H9 (cell line): ENCODE measurements at regions not wholly inside any gene's neighbourhood (a gene's known extent, or its start where the extent isn't known, plus 50 kb on each side); places are given as distances from the start of the nearest gene placed in this dataset.
A peak's percentile ranks its signal among the peaks of the same experiment; 100 is the strongest.

ENCODE experiments used
- DNase-seq: peaks from one replicate; pipeline ENCODE4 v3.0.0-alpha.2; 2017
- H2AFZ ChIP-seq: one replicate; pipeline ENCODE4 v1.6.1; 2013; ENCODE audit warnings: mild to moderate bottlenecking, low read length, control low read depth, moderate library complexity
- H2AK5ac ChIP-seq: 2 replicates; pipeline ENCODE4 v1.6.1; 2013; ENCODE audit warnings: low read length, control low read depth, mixed read lengths; ENCODE audit not compliant: insufficient read length
- H2BK120ac ChIP-seq: one replicate; pipeline ENCODE4 v1.6.1; 2013; ENCODE audit warnings: low read depth, mild to moderate bottlenecking, low read length, control low read depth, inconsistent platforms; ENCODE audit not compliant: poor library complexity, severe bottlenecking
- H2BK12ac ChIP-seq: 2 replicates; pipeline ENCODE4 v1.6.1; 2013; ENCODE audit warnings: low read length, control low read depth, mixed read lengths, low read depth; ENCODE audit not compliant: insufficient read length
- H2BK15ac ChIP-seq: 2 replicates; pipeline ENCODE4 v1.6.1; 2013; ENCODE audit warnings: low read depth, low read length, control low read depth
- H2BK20ac ChIP-seq: one replicate; pipeline ENCODE4 v1.6.1; 2013; ENCODE audit warnings: low read depth, mild to moderate bottlenecking, low read length, control low read depth, inconsistent platforms; ENCODE audit not compliant: poor library complexity, severe bottlenecking
- H2BK5ac ChIP-seq: 2 replicates; pipeline ENCODE4 v1.6.1; 2013; ENCODE audit warnings: low read length, control low read depth, mixed read lengths; ENCODE audit not compliant: insufficient read length
- H3K14ac ChIP-seq: 2 replicates; pipeline ENCODE4 v1.6.1; 2013; ENCODE audit warnings: low read length, control low read depth; ENCODE audit not compliant: insufficient read depth
- H3K18ac ChIP-seq: 2 replicates; pipeline ENCODE4 v1.6.1; 2013; ENCODE audit warnings: low read depth, mild to moderate bottlenecking, mixed read lengths, low read length, control low read depth; ENCODE audit not compliant: insufficient read length
- H3K23ac ChIP-seq: 2 replicates; pipeline ENCODE4 v1.6.1; 2013; ENCODE audit warnings: low read length, control low read depth, mixed read lengths, low read depth; ENCODE audit not compliant: insufficient read length
- H3K23me2 ChIP-seq: 2 replicates; pipeline ENCODE4 v1.6.1; 2013; ENCODE audit warnings: low read depth, mild to moderate bottlenecking, mixed read lengths, low read length, control low read depth; ENCODE audit not compliant: insufficient read length, poor library complexity, severe bottlenecking
- H3K27ac ChIP-seq: 2 replicates; pipeline ENCODE4 v1.5.1; 2013; ENCODE audit warnings: low read length, control low read depth, mixed read lengths, low read depth; ENCODE audit not compliant: insufficient read length
- H3K27me3 ChIP-seq: 2 replicates; pipeline ENCODE4 v1.6.1; 2013; ENCODE audit warnings: low read length, control low read depth, inconsistent platforms; ENCODE audit not compliant: insufficient read depth
- H3K4ac ChIP-seq: 2 replicates; pipeline ENCODE4 v1.6.1; 2013; ENCODE audit warnings: low read depth, mild to moderate bottlenecking, control low read depth, inconsistent platforms, low read length, moderate library complexity
- H3K4me1 ChIP-seq: 2 replicates; pipeline ENCODE4 v1.6.1; 2013; ENCODE audit warnings: low read length, control low read depth, inconsistent platforms; ENCODE audit not compliant: insufficient read depth
- H3K4me2 ChIP-seq: 2 replicates; pipeline ENCODE4 v1.6.1; 2013; ENCODE audit warnings: low read length, control low read depth, mixed read lengths; ENCODE audit not compliant: insufficient read length, insufficient read depth
- H3K56ac ChIP-seq: 2 replicates; pipeline ENCODE4 v1.6.1; 2013; ENCODE audit warnings: low read depth, mild to moderate bottlenecking, mixed read lengths, low read length, control low read depth; ENCODE audit not compliant: insufficient read length
- H3K79me1 ChIP-seq: 2 replicates; pipeline ENCODE4 v1.6.1; 2013; ENCODE audit warnings: low read depth, mild to moderate bottlenecking, moderate library complexity, low read length, control low read depth, inconsistent platforms; ENCODE audit not compliant: insufficient read depth, poor library complexity, severe bottlenecking
- H3K79me2 ChIP-seq: 2 replicates; pipeline ENCODE4 v1.6.1; 2013; ENCODE audit warnings: low read length, control low read depth, inconsistent platforms; ENCODE audit not compliant: insufficient read depth
- H3K9ac ChIP-seq: 2 replicates; pipeline ENCODE4 v1.6.1; 2013; ENCODE audit warnings: low read length, control low read depth, mixed read lengths; ENCODE audit not compliant: insufficient read length; ENCODE audit errors: extremely low read depth
- H3K9me3 ChIP-seq: one replicate; pipeline ENCODE4 v1.6.1; 2013; ENCODE audit warnings: low read depth, low read length, inconsistent platforms; ENCODE audit not compliant: control insufficient read depth
- H3T11ph ChIP-seq: one replicate; pipeline ENCODE4 v1.6.1; 2013; ENCODE audit warnings: mild to moderate bottlenecking, low read length, control low read depth, inconsistent platforms
- H4K20me1 ChIP-seq: one replicate; pipeline ENCODE4 v1.6.1; 2013; ENCODE audit not compliant: control insufficient read depth, insufficient read length, insufficient read depth
- H4K5ac ChIP-seq: 2 replicates; pipeline ENCODE4 v1.6.1; 2013; ENCODE audit warnings: low read depth, mild to moderate bottlenecking, mixed read lengths, low read length, control low read depth; ENCODE audit not compliant: insufficient read length
- H4K8ac ChIP-seq: replicated peaks from 2 replicates; pipeline ENCODE4 v1.6.1; 2013; ENCODE audit warnings: low read length, control low read depth, mixed read lengths, low read depth; ENCODE audit not compliant: insufficient read length
- H4K91ac ChIP-seq: 2 replicates; pipeline ENCODE4 v1.6.1; 2013; ENCODE audit warnings: low read depth, mild to moderate bottlenecking, moderate library complexity, mixed read lengths, low read length, control low read depth; ENCODE audit not compliant: insufficient read length
- H3K27ac Mint-ChIP-seq, 3 experiments: 2 replicates in 2 of 3; 3 replicates in 1 of 3; pipeline ENCODE4 v1.8.0; 2020 to 2021; ENCODE audit warnings: mixed read lengths in 3 of 3, mild to moderate bottlenecking in 1 of 3, moderate library complexity in 1 of 3
- H3K27me3 Mint-ChIP-seq: 2 replicates; pipeline ENCODE4 v1.8.0; 2021; ENCODE audit warnings: low read depth, mild to moderate bottlenecking, moderate library complexity, mixed read lengths
- H3K36me3 Mint-ChIP-seq, 3 experiments: 2 replicates in 2 of 3; 3 replicates in 1 of 3; pipeline ENCODE4 v1.8.0; 2020 to 2021; ENCODE audit warnings: low read depth in 3 of 3, mixed read lengths in 3 of 3; ENCODE audit not compliant: insufficient read depth in 1 of 3
- H3K4me1 Mint-ChIP-seq, 2 experiments: 2 replicates each; pipeline ENCODE4 v1.8.0; 2020; ENCODE audit warnings: mixed read lengths in 2 of 2
- H3K4me3 Mint-ChIP-seq, 2 experiments: 2 replicates in 1 of 2; 3 replicates in 1 of 2; pipeline ENCODE4 v1.8.0; 2020 to 2021; ENCODE audit warnings: mild to moderate bottlenecking in 2 of 2, mixed read lengths in 2 of 2, moderate library complexity in 1 of 2
- H3K9me3 Mint-ChIP-seq, 2 experiments: 2 replicates in 1 of 2; 3 replicates in 1 of 2; pipeline ENCODE4 v1.8.0; 2020; ENCODE audit warnings: mild to moderate bottlenecking in 2 of 2, mixed read lengths in 2 of 2, moderate library complexity in 1 of 2
- WGBS: extraction: QIAGEN DNeasy Blood & Tissue Kit; methylation state at CpG from one replicate; pipeline ENCODE4 v1.1.7; 2013; ENCODE audit warnings: missing lambda C conversion rate, low lambda C conversion rate, mixed read lengths; ENCODE audit not compliant: insufficient read length; ENCODE audit errors: extremely low coverage; 5-methylcytosine and 5-hydroxymethylcytosine counted together
- TF ChIP-seq, protein P1 (sequence below): fragments of 200-600 bp; sonication (generic); conservative IDR thresholded peaks from 3 replicates; pipeline ENCODE4 v1.8.0; 2021; ENCODE audit warnings: antibody characterized with exemption, mild to moderate bottlenecking

DNA sequence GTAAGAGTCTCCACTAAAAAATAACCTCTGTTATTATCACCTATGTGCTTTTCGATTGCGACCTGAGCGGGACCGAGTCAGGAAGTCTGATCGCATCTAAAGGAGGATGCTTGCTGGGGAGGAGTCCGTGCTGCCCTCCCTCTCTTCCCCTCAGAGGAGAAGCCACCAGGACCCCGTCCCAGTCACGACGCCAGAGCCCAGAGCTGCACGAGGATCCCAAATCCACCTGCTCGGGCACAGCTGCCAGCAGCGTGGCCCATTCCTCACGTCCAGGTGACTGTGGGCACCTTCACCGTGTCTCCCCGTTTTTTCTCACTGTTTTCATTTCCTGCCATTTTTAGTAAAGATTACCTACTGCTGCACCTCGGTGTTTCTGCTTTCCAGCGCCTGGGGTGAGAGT is 390.3 kb downstream of the BRD1 start:
- Histone ChIP-seq H3K14ac (no peak overlapping the region), H3K9me3 (no peaks in the 10 kb centered on the region), H3K4me2 (no peak overlapping the region), H3K23me2 (no peaks in the 10 kb centered on the region), H3K4ac (no peak overlapping the region), H3K18ac (no peak overlapping the region), H3K4me1 (no peaks in the 10 kb centered on the region), H3K23ac (no peak overlapping the region), H2BK5ac (no peak overlapping the region), H2AK5ac (no peak overlapping the region), H3K56ac (no peak overlapping the region), H3T11ph (no peak overlapping the region), H2BK12ac (no peak overlapping the region), H4K20me1 (no peaks in the 10 kb centered on the region), H4K8ac (no peak overlapping the region), H3K27ac (no peak overlapping the region), H2BK20ac (no peak overlapping the region), H4K91ac (no peak overlapping the region), H3K79me1 (no peaks in the 10 kb centered on the region), H2BK15ac (no peak overlapping the region), H2AFZ (no peak overlapping the region), H3K9ac (no peak overlapping the region), H3K27me3 (no peaks in the 10 kb centered on the region), H3K79me2 (no peaks in the 10 kb centered on the region), H4K5ac (no peak overlapping the region), H2BK120ac (no peak overlapping the region)
- Mint-ChIP-seq H3K27ac (peak overlapping the region in 1 of 3 experiments; percentile 27; a peak in 2 of 7 replicates), H3K36me3 (peaks cover 0 to 6% (median 0%) of the 10 kb centered on the region in 3 experiments; a peak in 1 of 7 replicates), H3K4me1 (peaks cover 3 to 5% of the 10 kb centered on the region in 2 experiments; a peak in 3 of 4 replicates), H3K9me3 (peaks cover 0 to 6% of the 10 kb centered on the region in 2 experiments; a peak in 2 of 5 replicates), H3K4me3 (no peak overlapping the region), H3K27me3 (peaks cover 15% of the 10 kb centered on the region)
- whole genome bisulfite sequencing: no CpG with 5 or more reads among the region's 17 CpGs
- TF ChIP-seq, protein P1, sequence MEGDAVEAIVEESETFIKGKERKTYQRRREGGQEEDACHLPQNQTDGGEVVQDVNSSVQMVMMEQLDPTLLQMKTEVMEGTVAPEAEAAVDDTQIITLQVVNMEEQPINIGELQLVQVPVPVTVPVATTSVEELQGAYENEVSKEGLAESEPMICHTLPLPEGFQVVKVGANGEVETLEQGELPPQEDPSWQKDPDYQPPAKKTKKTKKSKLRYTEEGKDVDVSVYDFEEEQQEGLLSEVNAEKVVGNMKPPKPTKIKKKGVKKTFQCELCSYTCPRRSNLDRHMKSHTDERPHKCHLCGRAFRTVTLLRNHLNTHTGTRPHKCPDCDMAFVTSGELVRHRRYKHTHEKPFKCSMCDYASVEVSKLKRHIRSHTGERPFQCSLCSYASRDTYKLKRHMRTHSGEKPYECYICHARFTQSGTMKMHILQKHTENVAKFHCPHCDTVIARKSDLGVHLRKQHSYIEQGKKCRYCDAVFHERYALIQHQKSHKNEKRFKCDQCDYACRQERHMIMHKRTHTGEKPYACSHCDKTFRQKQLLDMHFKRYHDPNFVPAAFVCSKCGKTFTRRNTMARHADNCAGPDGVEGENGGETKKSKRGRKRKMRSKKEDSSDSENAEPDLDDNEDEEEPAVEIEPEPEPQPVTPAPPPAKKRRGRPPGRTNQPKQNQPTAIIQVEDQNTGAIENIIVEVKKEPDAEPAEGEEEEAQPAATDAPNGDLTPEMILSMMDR: no peak
- peak; percentile 3 for DNase-seq
